H9 (cell line): ENCODE measurements at regions not wholly inside any gene's neighbourhood (a gene's known extent, or its start where the extent isn't known, plus 50 kb on each side); places are given as distances from the start of the nearest gene placed in this dataset.

Experiments used
- DNase-seq: peaks from one replicate; pipeline ENCODE4 v3.0.0-alpha.2; 2017
- H2AFZ ChIP-seq: one replicate; pipeline ENCODE4 v1.6.1; 2013; ENCODE audit warnings: mild to moderate bottlenecking, low read length, control low read depth, moderate library complexity
- H2AK5ac ChIP-seq: 2 replicates; pipeline ENCODE4 v1.6.1; 2013; ENCODE audit warnings: low read length, control low read depth, mixed read lengths; ENCODE audit not compliant: insufficient read length
- H2BK120ac ChIP-seq: one replicate; pipeline ENCODE4 v1.6.1; 2013; ENCODE audit warnings: low read depth, mild to moderate bottlenecking, low read length, control low read depth, inconsistent platforms; ENCODE audit not compliant: poor library complexity, severe bottlenecking
- H2BK12ac ChIP-seq: 2 replicates; pipeline ENCODE4 v1.6.1; 2013; ENCODE audit warnings: low read length, control low read depth, mixed read lengths, low read depth; ENCODE audit not compliant: insufficient read length
- H2BK15ac ChIP-seq: 2 replicates; pipeline ENCODE4 v1.6.1; 2013; ENCODE audit warnings: low read depth, low read length, control low read depth
- H2BK20ac ChIP-seq: one replicate; pipeline ENCODE4 v1.6.1; 2013; ENCODE audit warnings: low read depth, mild to moderate bottlenecking, low read length, control low read depth, inconsistent platforms; ENCODE audit not compliant: poor library complexity, severe bottlenecking
- H2BK5ac ChIP-seq: 2 replicates; pipeline ENCODE4 v1.6.1; 2013; ENCODE audit warnings: low read length, control low read depth, mixed read lengths; ENCODE audit not compliant: insufficient read length
- H3K14ac ChIP-seq: 2 replicates; pipeline ENCODE4 v1.6.1; 2013; ENCODE audit warnings: low read length, control low read depth; ENCODE audit not compliant: insufficient read depth
- H3K18ac ChIP-seq: 2 replicates; pipeline ENCODE4 v1.6.1; 2013; ENCODE audit warnings: low read depth, mild to moderate bottlenecking, mixed read lengths, low read length, control low read depth; ENCODE audit not compliant: insufficient read length
- H3K23ac ChIP-seq: 2 replicates; pipeline ENCODE4 v1.6.1; 2013; ENCODE audit warnings: low read length, control low read depth, mixed read lengths, low read depth; ENCODE audit not compliant: insufficient read length
- H3K23me2 ChIP-seq: 2 replicates; pipeline ENCODE4 v1.6.1; 2013; ENCODE audit warnings: low read depth, mild to moderate bottlenecking, mixed read lengths, low read length, control low read depth; ENCODE audit not compliant: insufficient read length, poor library complexity, severe bottlenecking
- H3K27ac ChIP-seq: 2 replicates; pipeline ENCODE4 v1.5.1; 2013; ENCODE audit warnings: low read length, control low read depth, mixed read lengths, low read depth; ENCODE audit not compliant: insufficient read length
- H3K27me3 ChIP-seq: 2 replicates; pipeline ENCODE4 v1.6.1; 2013; ENCODE audit warnings: low read length, control low read depth, inconsistent platforms; ENCODE audit not compliant: insufficient read depth
- H3K4ac ChIP-seq: 2 replicates; pipeline ENCODE4 v1.6.1; 2013; ENCODE audit warnings: low read depth, mild to moderate bottlenecking, control low read depth, inconsistent platforms, low read length, moderate library complexity
- H3K4me1 ChIP-seq: 2 replicates; pipeline ENCODE4 v1.6.1; 2013; ENCODE audit warnings: low read length, control low read depth, inconsistent platforms; ENCODE audit not compliant: insufficient read depth
- H3K4me2 ChIP-seq: 2 replicates; pipeline ENCODE4 v1.6.1; 2013; ENCODE audit warnings: low read length, control low read depth, mixed read lengths; ENCODE audit not compliant: insufficient read length, insufficient read depth
- H3K56ac ChIP-seq: 2 replicates; pipeline ENCODE4 v1.6.1; 2013; ENCODE audit warnings: low read depth, mild to moderate bottlenecking, mixed read lengths, low read length, control low read depth; ENCODE audit not compliant: insufficient read length
- H3K79me1 ChIP-seq: 2 replicates; pipeline ENCODE4 v1.6.1; 2013; ENCODE audit warnings: low read depth, mild to moderate bottlenecking, moderate library complexity, low read length, control low read depth, inconsistent platforms; ENCODE audit not compliant: insufficient read depth, poor library complexity, severe bottlenecking
- H3K79me2 ChIP-seq: 2 replicates; pipeline ENCODE4 v1.6.1; 2013; ENCODE audit warnings: low read length, control low read depth, inconsistent platforms; ENCODE audit not compliant: insufficient read depth
- H3K9ac ChIP-seq: 2 replicates; pipeline ENCODE4 v1.6.1; 2013; ENCODE audit warnings: low read length, control low read depth, mixed read lengths; ENCODE audit not compliant: insufficient read length; ENCODE audit errors: extremely low read depth
- H3K9me3 ChIP-seq: one replicate; pipeline ENCODE4 v1.6.1; 2013; ENCODE audit warnings: low read depth, low read length, inconsistent platforms; ENCODE audit not compliant: control insufficient read depth
- H3T11ph ChIP-seq: one replicate; pipeline ENCODE4 v1.6.1; 2013; ENCODE audit warnings: mild to moderate bottlenecking, low read length, control low read depth, inconsistent platforms
- H4K20me1 ChIP-seq: one replicate; pipeline ENCODE4 v1.6.1; 2013; ENCODE audit not compliant: control insufficient read depth, insufficient read length, insufficient read depth
- H4K5ac ChIP-seq: 2 replicates; pipeline ENCODE4 v1.6.1; 2013; ENCODE audit warnings: low read depth, mild to moderate bottlenecking, mixed read lengths, low read length, control low read depth; ENCODE audit not compliant: insufficient read length
- H4K8ac ChIP-seq: replicated peaks from 2 replicates; pipeline ENCODE4 v1.6.1; 2013; ENCODE audit warnings: low read length, control low read depth, mixed read lengths, low read depth; ENCODE audit not compliant: insufficient read length
- H4K91ac ChIP-seq: 2 replicates; pipeline ENCODE4 v1.6.1; 2013; ENCODE audit warnings: low read depth, mild to moderate bottlenecking, moderate library complexity, mixed read lengths, low read length, control low read depth; ENCODE audit not compliant: insufficient read length
- H3K27ac Mint-ChIP-seq, 3 experiments: 2 replicates in 2 of 3; 3 replicates in 1 of 3; pipeline ENCODE4 v1.8.0; 2020 to 2021; ENCODE audit warnings: mixed read lengths in 3 of 3, mild to moderate bottlenecking in 1 of 3, moderate library complexity in 1 of 3
- H3K27me3 Mint-ChIP-seq: 2 replicates; pipeline ENCODE4 v1.8.0; 2021; ENCODE audit warnings: low read depth, mild to moderate bottlenecking, moderate library complexity, mixed read lengths
- H3K36me3 Mint-ChIP-seq, 3 experiments: 2 replicates in 2 of 3; 3 replicates in 1 of 3; pipeline ENCODE4 v1.8.0; 2020 to 2021; ENCODE audit warnings: low read depth in 3 of 3, mixed read lengths in 3 of 3; ENCODE audit not compliant: insufficient read depth in 1 of 3
- H3K4me1 Mint-ChIP-seq, 2 experiments: 2 replicates each; pipeline ENCODE4 v1.8.0; 2020; ENCODE audit warnings: mixed read lengths in 2 of 2
- H3K4me3 Mint-ChIP-seq, 2 experiments: 2 replicates in 1 of 2; 3 replicates in 1 of 2; pipeline ENCODE4 v1.8.0; 2020 to 2021; ENCODE audit warnings: mild to moderate bottlenecking in 2 of 2, mixed read lengths in 2 of 2, moderate library complexity in 1 of 2
- H3K9me3 Mint-ChIP-seq, 2 experiments: 2 replicates in 1 of 2; 3 replicates in 1 of 2; pipeline ENCODE4 v1.8.0; 2020; ENCODE audit warnings: mild to moderate bottlenecking in 2 of 2, mixed read lengths in 2 of 2, moderate library complexity in 1 of 2
- WGBS: extraction: QIAGEN DNeasy Blood & Tissue Kit; methylation state at CpG from one replicate; pipeline ENCODE4 v1.1.7; 2013; ENCODE audit warnings: missing lambda C conversion rate, low lambda C conversion rate, mixed read lengths; ENCODE audit not compliant: insufficient read length; ENCODE audit errors: extremely low coverage; 5-methylcytosine and 5-hydroxymethylcytosine counted together
- TF ChIP-seq, protein P1 (sequence below): fragments of 200-600 bp; sonication (generic); conservative IDR thresholded peaks from 3 replicates; pipeline ENCODE4 v1.8.0; 2021; ENCODE audit warnings: antibody characterized with exemption, mild to moderate bottlenecking

DNA sequence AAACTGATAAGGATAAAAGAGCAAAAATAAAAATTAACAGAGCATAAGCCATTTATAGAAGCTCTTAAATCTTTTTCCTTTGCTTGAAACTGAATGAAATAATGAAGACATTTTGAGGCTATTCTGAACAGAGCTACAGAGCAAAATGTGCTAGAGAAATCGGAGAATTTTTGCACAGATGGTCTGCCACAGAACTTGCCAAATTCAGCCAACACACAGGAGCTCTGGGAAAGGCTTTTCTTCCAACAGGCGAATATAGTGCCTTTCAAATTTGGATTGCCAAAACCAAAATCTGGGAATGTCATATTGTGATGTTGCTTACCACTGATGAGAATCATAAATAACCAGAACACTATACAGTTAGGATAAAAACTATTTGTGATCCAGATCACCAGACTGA lies 406.3 kb downstream of the RPL10L start:
- Histone ChIP-seq H4K91ac (no peak overlapping the region), H4K8ac (no peak overlapping the region), H4K20me1 (no peaks in the 10 kb centered on the region), H3K9me3 (no peaks in the 10 kb centered on the region), H3K79me1 (no peaks in the 10 kb centered on the region), H3K9ac (no peak overlapping the region), H3K56ac (no peak overlapping the region), H3K27me3 (no peaks in the 10 kb centered on the region), H3K79me2 (no peaks in the 10 kb centered on the region), H2BK120ac (no peak overlapping the region), H3T11ph (no peak overlapping the region), H3K4me2 (no peak overlapping the region), H3K23ac (no peak overlapping the region), H2AFZ (no peak overlapping the region), H2BK12ac (no peak overlapping the region), H3K4me1 (no peaks in the 10 kb centered on the region), H2BK20ac (no peak overlapping the region), H3K14ac (no peak overlapping the region), H2BK5ac (no peak overlapping the region), H3K18ac (no peak overlapping the region), H3K23me2 (no peaks in the 10 kb centered on the region), H3K27ac (no peak overlapping the region), H2BK15ac (no peak overlapping the region), H3K4ac (no peak overlapping the region), H2AK5ac (no peak overlapping the region), H4K5ac (no peak overlapping the region)
- Mint-ChIP-seq H3K36me3 (no peaks in the 10 kb centered on the region), H3K27ac (no peak overlapping the region), H3K4me3 (no peak overlapping the region), H3K9me3 (no peaks in the 10 kb centered on the region; a peak in 1 of 5 replicates), H3K4me1 (peaks cover 4 to 5% of the 10 kb centered on the region in 2 experiments), H3K27me3 (no peaks in the 10 kb centered on the region)
- DNase-seq: no peak
- TF ChIP-seq, protein P1, sequence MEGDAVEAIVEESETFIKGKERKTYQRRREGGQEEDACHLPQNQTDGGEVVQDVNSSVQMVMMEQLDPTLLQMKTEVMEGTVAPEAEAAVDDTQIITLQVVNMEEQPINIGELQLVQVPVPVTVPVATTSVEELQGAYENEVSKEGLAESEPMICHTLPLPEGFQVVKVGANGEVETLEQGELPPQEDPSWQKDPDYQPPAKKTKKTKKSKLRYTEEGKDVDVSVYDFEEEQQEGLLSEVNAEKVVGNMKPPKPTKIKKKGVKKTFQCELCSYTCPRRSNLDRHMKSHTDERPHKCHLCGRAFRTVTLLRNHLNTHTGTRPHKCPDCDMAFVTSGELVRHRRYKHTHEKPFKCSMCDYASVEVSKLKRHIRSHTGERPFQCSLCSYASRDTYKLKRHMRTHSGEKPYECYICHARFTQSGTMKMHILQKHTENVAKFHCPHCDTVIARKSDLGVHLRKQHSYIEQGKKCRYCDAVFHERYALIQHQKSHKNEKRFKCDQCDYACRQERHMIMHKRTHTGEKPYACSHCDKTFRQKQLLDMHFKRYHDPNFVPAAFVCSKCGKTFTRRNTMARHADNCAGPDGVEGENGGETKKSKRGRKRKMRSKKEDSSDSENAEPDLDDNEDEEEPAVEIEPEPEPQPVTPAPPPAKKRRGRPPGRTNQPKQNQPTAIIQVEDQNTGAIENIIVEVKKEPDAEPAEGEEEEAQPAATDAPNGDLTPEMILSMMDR: no peak
- no CpG with 5 or more reads among the region's 2 CpGs for whole genome bisulfite sequencing
